HepG2 (cell line): ENCODE measurements at regions not wholly inside any gene's neighbourhood (a gene's known extent, or its start where the extent isn't known, plus 50 kb on each side); places are given as distances from the start of the nearest gene placed in this dataset.
"Not testable (repeated sequence)": the region's sequence is repeated elsewhere in the genome, so short reads cannot be mapped to it uniquely, and the experiment has no call there.

Experiments used
- CTCF ChIP-seq: sonication (generic); formaldehyde crosslinking; IDR thresholded peaks from 2 replicates; pipeline ENCODE4 v1.5.0; 2020; ENCODE audit warnings: mild to moderate bottlenecking, missing genetic modification reagents, moderate library complexity
- ZNF264 ChIP-seq: sonication (generic); formaldehyde crosslinking; IDR thresholded peaks from 2 replicates; pipeline ENCODE4 v1.4.0; 2020; ENCODE audit warnings: missing genetic modification reagents

DNA sequence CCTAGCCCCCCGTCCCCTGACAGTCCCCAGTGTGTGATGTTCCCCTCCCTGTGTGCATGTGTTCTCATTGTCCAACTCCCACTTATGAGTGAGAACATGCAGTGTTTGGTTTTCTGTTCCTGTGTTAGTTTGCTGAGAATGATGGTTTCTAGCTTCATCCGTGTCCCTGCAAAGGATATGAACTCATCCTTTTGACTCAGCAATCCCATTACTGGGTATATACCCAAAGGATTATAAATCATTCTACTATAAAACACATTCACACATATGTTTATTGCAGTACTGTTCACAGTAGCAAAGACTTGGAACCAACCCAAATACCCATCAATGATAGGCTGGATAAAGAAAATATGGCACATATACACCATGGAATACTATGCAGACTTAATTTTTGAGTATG lies 155.1 kb downstream of the SLITRK5 start:
- not testable (repeated sequence) for TF ChIP-seq ZNF264, CTCF (CRISPR knock-in tag)
